BJ (cell line): ENCODE measurements at regions not wholly inside any gene's neighbourhood (a gene's known extent, or its start where the extent isn't known, plus 50 kb on each side); places are given as distances from the start of the nearest gene placed in this dataset.

Experiments
- CTCF ChIA-PET: fragments of 350-600 bp; formaldehyde crosslinking; extraction: SDS; loops from one replicate; lab custom pipeline; 2021; ENCODE audit warnings: antibody characterized with exemption, inconsistent platforms; lab: Yijun Ruan, JAX
- POLR2A ChIA-PET: fragments of 300-600 bp; sonication (Branson Sonifier 250); formaldehyde crosslinking; extraction: SDS; loops from one replicate; lab custom pipeline; 2021; ENCODE audit warnings: antibody characterized with exemption; lab: Charles Lee
- DNase-seq: peaks from one replicate; pipeline ENCODE4 v3.0.0-alpha.2; 2011; ENCODE audit warnings: low read depth
- H3K27me3 ChIP-seq: 2 replicates; pipeline ENCODE4 v1.6.0; 2011; ENCODE audit warnings: low read length; ENCODE audit not compliant: control insufficient read depth, insufficient read depth
- H3K36me3 ChIP-seq: 2 replicates; pipeline ENCODE4 v1.5.1; 2011; ENCODE audit warnings: low read length; ENCODE audit not compliant: control insufficient read depth, insufficient read depth
- H3K4me3 ChIP-seq: 2 replicates; pipeline ENCODE4 v1.5.1; 2011; ENCODE audit warnings: low read depth, mild to moderate bottlenecking, control low read depth, low read length
- CTCF ChIP-seq: IDR thresholded peaks from 2 replicates; pipeline ENCODE4 v1.5.1; 2011; ENCODE audit warnings: low read depth, mild to moderate bottlenecking, control low read depth, inconsistent platforms, low read length, moderate library complexity; ENCODE audit not compliant: insufficient read depth

GRCh38 chr4:24175707-24176106, 285.9 kb upstream of the PPARGC1A start:
- POLR2A ChIA-PET: interaction anchor here (0.6 kb wide), 1 partner anchor 41 kb away, joined by 9 read pairs; no protein-coding TSS in a partner anchor
- DNase-seq: no peak
- CTCF ChIA-PET: interaction anchor here (0.9 kb wide), 1 partner anchor 10 kb away, joined by 3 read pairs; no protein-coding TSS in a partner anchor
- Histone ChIP-seq H3K4me3 (no peak overlapping the region), H3K36me3 (no peaks in the 10 kb centered on the region), H3K27me3 (peaks cover 2% of the 10 kb centered on the region; the same call in 1 of the 2 replicates)
- no peak for TF ChIP-seq CTCF

GRCh38 chr4:24174602-24175001, 284.8 kb upstream of the PPARGC1A start:
- DNase-seq: no peak
- CTCF ChIA-PET: no interaction called here
- Histone ChIP-seq H3K27me3 (peaks cover 2% of the 10 kb centered on the region; the same call in 1 of the 2 replicates), H3K36me3 (no peaks in the 10 kb centered on the region), H3K4me3 (no peak overlapping the region)
- TF ChIP-seq CTCF: no peak
- POLR2A ChIA-PET: no interaction called here

- CTCF ChIA-PET: no interaction called here
- POLR2A ChIA-PET: no interaction called here
- Histone ChIP-seq H3K36me3 (no peaks in the 10 kb centered on the region), H3K4me3 (no peak overlapping the region), H3K27me3 (no peaks in the 10 kb centered on the region)
- no peak for DNase-seq
- TF ChIP-seq CTCF: no peak
Measured at GRCh38 chr4:24172406-24172805, 282.6 kb upstream of the PPARGC1A start.

GRCh38 chr4:24169956-24170355, 280.1 kb upstream of the PPARGC1A start:
- H3K36me3 ChIP-seq: no peaks in the 10 kb centered on the region
- H3K27me3 ChIP-seq: no peaks in the 10 kb centered on the region
- no peak for TF ChIP-seq CTCF
- DNase-seq: no peak
- POLR2A ChIA-PET: no interaction called here
- CTCF ChIA-PET: no interaction called here
- H3K4me3 ChIP-seq: no peak overlapping the region

- POLR2A ChIA-PET: no interaction called here
Measured at GRCh38 chr4:24168658-24169057, 278.8 kb upstream of the PPARGC1A start.

More at GRCh38 chr4:24168658-24169057, 278.8 kb upstream of the PPARGC1A start:
- H3K4me3 ChIP-seq: no peak overlapping the region
- no peak for TF ChIP-seq CTCF
- H3K36me3 ChIP-seq: no peaks in the 10 kb centered on the region
- CTCF ChIA-PET: no interaction called here
- H3K27me3 ChIP-seq: no peaks in the 10 kb centered on the region
- DNase-seq: no peak
